ENCODE measurements at regions not wholly inside any gene's neighbourhood (a gene's known extent, or its start where the extent isn't known, plus 50 kb on each side); places are given as distances from the start of the nearest gene placed in this dataset.
"Not testable (repeated sequence)": the region's sequence is repeated elsewhere in the genome, so short reads cannot be mapped to it uniquely, and the experiment has no call there.

GRCh38 chr2:113341191-113341869, 62.6 kb upstream of the PAX8 start:
- Histone ChIP-seq H3K9me3 (no peaks in the 10 kb centered on the region), H3K27ac (peak overlapping the region in 1 of 2 experiments; percentile 72; a peak in 3 of 6 replicates), H3K4me2 (no peak overlapping the region), H3K4me1 (peaks cover 69% of the 10 kb centered on the region), H3K4me3 (no peak overlapping the region)
- no peak for FAIRE-seq
- peak; percentile 35; a peak in 4 of 6 replicates for ATAC-seq
- DNase-seq (ENCODE audit: low read depth in 1 of 2, low spot score in 1 of 2): no peak
- WGBS (ENCODE audit: missing lambda C conversion rate): 71% methylated on average over 7 of the region's 8 CpGs
- CTCF ChIA-PET: interaction anchor here (0.5 to 1.2 kb wide), 3 partner anchors 29 to 203 kb away, joined by 3 to 6 read pairs (median 3); no protein-coding TSS in a partner anchor
- POLR2A ChIA-PET: no interaction called here
- TF ChIP-seq ATOH8 (CRISPR knock-in tag; IDR thresholded peaks at IDR 0.05; ENCODE audit: low read depth) (no peak), CEBPB (IDR thresholded peaks at IDR 0.05) (no peak), HOXA7 (CRISPR knock-in tag; IDR thresholded peaks at IDR 0.05) (no peak)

- ATAC-seq: no peak
- WGBS (ENCODE audit: missing lambda C conversion rate): 82% methylated on average over 5 of the region's 5 CpGs
- no peak for FAIRE-seq
- Histone ChIP-seq H3K27ac (peak overlapping the region in 1 of 2 experiments; percentile 72; a peak in 4 of 6 replicates), H3K9me3 (no peaks in the 10 kb centered on the region), H3K4me1 (peaks cover 75% of the 10 kb centered on the region), H3K4me3 (no peak overlapping the region), H3K4me2 (no peak overlapping the region)
- ChIA-PET CTCF (interaction anchor here (1.1 to 2.2 kb wide), 5 partner anchors 32 to 261 kb away, joined by 3 to 9 read pairs (median 4); no protein-coding TSS in a partner anchor), POLR2A (no interaction called here)
- no peak for DNase-seq (ENCODE audit: low read depth in 1 of 2, low spot score in 1 of 2)
- TF ChIP-seq SREBF2 (IDR thresholded peaks at IDR 0.05) (no peak), GATA3 (IDR thresholded peaks at IDR 0.05; ENCODE audit: borderline replicate concordance) (no peak), MAX (IDR thresholded peaks at IDR 0.05) (no peak), EHF (CRISPR knock-in tag; IDR thresholded peaks at IDR 0.05) (no peak), PBX3 (IDR thresholded peaks at IDR 0.05) (no peak), ESRRA (IDR thresholded peaks at IDR 0.05; ENCODE audit: borderline replicate concordance, low read length) (no peak), ZNF302 (CRISPR knock-in tag; IDR thresholded peaks at IDR 0.05) (no peak), FOXS1 (CRISPR knock-in tag; IDR thresholded peaks at IDR 0.05) (no peak), BHLHE40 (IDR thresholded peaks at IDR 0.05; ENCODE audit: low read depth, low read length) (no peak), TP53 (CRISPR knock-in tag; IDR thresholded peaks at IDR 0.05) (no peak), RNF2 (IDR thresholded peaks at IDR 0.05; ENCODE audit: borderline replicate concordance, low read depth) (no peak), NR3C1 (IDR thresholded peaks at IDR 0.05) (no peak)
These were observed 59.1 kb upstream of the PAX8 start for GRCh38 chr2:113337809-113338208.

- Histone ChIP-seq H3K27ac (peak overlapping the region; percentile 32 to 92), H3K4me2 (peak overlapping the region; percentile 13), H3K4me1 (peaks cover 81% of the 10 kb centered on the region)
- WGBS (ENCODE audit: missing lambda C conversion rate): 77% methylated on average over 3 of the region's 3 CpGs
- H3K9me3 ChIP-seq, H3K4me3 ChIP-seq, CTCF ChIA-PET, FAIRE-seq: not testable (repeated sequence)
- ATAC-seq (peak in 1 of 2 experiments; percentile 32; a peak in 2 of 6 replicates), DNase-seq (ENCODE audit: low read depth in 1 of 2, low spot score in 1 of 2) (peak in 1 of 2 experiments; percentile 47)
- POLR2A ChIA-PET: interaction anchor here (0.6 kb wide), 1 partner anchor 80 kb away, joined by 4 read pairs; no protein-coding TSS in a partner anchor
These were observed 57.3 kb upstream of the PAX8 start for GRCh38 chr2:113336040-113336439.

- no peak for DNase-seq (ENCODE audit: low read depth in 1 of 2, low spot score in 1 of 2)
- WGBS (ENCODE audit: missing lambda C conversion rate): 90% methylated on average over 5 of the region's 5 CpGs
- TF ChIP-seq PBX3 (IDR thresholded peaks at IDR 0.05) (no peak), CHD2 (IDR thresholded peaks at IDR 0.05; ENCODE audit: low read length, partially characterized antibody) (no peak), USF2 (IDR thresholded peaks at IDR 0.05) (no peak), TP53 (CRISPR knock-in tag; IDR thresholded peaks at IDR 0.05) (no peak), MYC (IDR thresholded peaks at IDR 0.05; ENCODE audit: borderline replicate concordance, low read length) (no peak)
- H3K4me3 ChIP-seq: no peak overlapping the region
- H3K9me3 ChIP-seq: no peaks in the 10 kb centered on the region
- ATAC-seq: no peak
- POLR2A ChIA-PET: no interaction called here
- H3K4me1 ChIP-seq: peaks cover 81% of the 10 kb centered on the region
- CTCF ChIA-PET: interaction anchor here (1.3 kb wide), 1 partner anchor 56 kb away, joined by 3 read pairs; no protein-coding TSS in a partner anchor
- no peak for FAIRE-seq
- H3K27ac ChIP-seq: peak overlapping the region; percentile 19 to 92; a peak in 5 of 6 replicates
- H3K4me2 ChIP-seq: no peak overlapping the region
These were observed 55.4 kb upstream of the PAX8 start for GRCh38 chr2:113334147-113334546.

GRCh38 chr2:113333735-113334134, 55.0 kb upstream of the PAX8 start:
- CTCF ChIA-PET: interaction anchor here (1.3 kb wide), 1 partner anchor 56 kb away, joined by 3 read pairs; no protein-coding TSS in a partner anchor

More at GRCh38 chr2:113333735-113334134, 55.0 kb upstream of the PAX8 start:
- H3K4me3 ChIP-seq; DNase-seq (ENCODE audit: low read depth in 1 of 2, low spot score in 1 of 2); FAIRE-seq; H3K9me3 ChIP-seq; POLR2A ChIA-PET; ATAC-seq; H3K4me2 ChIP-seq: not testable (repeated sequence)
- 91% methylated on average over 5 of the region's 5 CpGs for WGBS (ENCODE audit: missing lambda C conversion rate)
- Histone ChIP-seq H3K4me1 (peaks cover 78% of the 10 kb centered on the region), H3K27ac (peak overlapping the region in 1 of 2 experiments; percentile 92; a peak in 4 of 6 replicates)

Data from A549 (cell line).